MM.1S (cell line): ENCODE measurements at regions not wholly inside any gene's neighbourhood (a gene's known extent, or its start where the extent isn't known, plus 50 kb on each side); places are given as distances from the start of the nearest gene placed in this dataset.

ENCODE experiments used
- CTCF ChIP-seq: fragments of 300-600 bp; sonication (generic); IDR thresholded peaks from 2 replicates; pipeline ENCODE4 v1.5.1; 2016; ENCODE audit warnings: antibody characterized with exemption, low read length, mixed read lengths
- EZH2 ChIP-seq: fragments of 300-600 bp; sonication (generic); optimal IDR thresholded peaks from 2 replicates; pipeline ENCODE3; 2017; ENCODE audit warnings: low read depth, mild to moderate bottlenecking, antibody characterized with exemption, low read length, mixed read lengths
- EZH2phosphoT487 ChIP-seq: fragments of 300-600 bp; sonication (generic); IDR thresholded peaks from 2 replicates; pipeline ENCODE4 v1.6.1; 2018; ENCODE audit warnings: antibody characterized with exemption, low read length

- TF ChIP-seq EZH2phosphoT487 = no peak
- no peak for TF ChIP-seq CTCF
- no peak for TF ChIP-seq EZH2
Observed at GRCh38 chr7:81526971-81527370, 242.9 kb downstream of the HGF start.
